ENCODE measurements at regions not wholly inside any gene's neighbourhood (a gene's known extent, or its start where the extent isn't known, plus 50 kb on each side); places are given as distances from the start of the nearest gene placed in this dataset.
"Not testable (repeated sequence)": the region's sequence is repeated elsewhere in the genome, so short reads cannot be mapped to it uniquely, and the experiment has no call there.

GRCh38 chr11:26858098-26858497 lies 135.8 kb upstream of the FIBIN start:
- Histone ChIP-seq H3K4me3 (no peak overlapping the region), H3K36me3 (no peaks in the 10 kb centered on the region), H3K9me3 (no peaks in the 10 kb centered on the region), H3K27me3 (no peaks in the 10 kb centered on the region)
- no peak for DNase-seq

- H3K9me3 ChIP-seq, result no peaks in the 10 kb centered on the region
- H3K36me3 ChIP-seq, result no peaks in the 10 kb centered on the region
- DNase-seq, result no peak
- H3K27me3 ChIP-seq, result no peaks in the 10 kb centered on the region
- H3K4me3 ChIP-seq, result no peak overlapping the region
Measured at GRCh38 chr11:26859416-26859815, 134.5 kb upstream of the FIBIN start.

GRCh38 chr11:26860091-26860780 lies 133.7 kb upstream of the FIBIN start:
- no peaks in the 10 kb centered on the region for H3K27me3 ChIP-seq
- DNase-seq, result no peak
- no peaks in the 10 kb centered on the region for H3K36me3 ChIP-seq
- H3K9me3 ChIP-seq, result no peaks in the 10 kb centered on the region
- H3K4me3 ChIP-seq, result no peak overlapping the region

GRCh38 chr11:26860895-26861294 lies 133.0 kb upstream of the FIBIN start:
- H3K4me3 ChIP-seq, result no peak overlapping the region
- DNase-seq, result no peak

GRCh38 chr11:26862801-26863200 lies 131.1 kb upstream of the FIBIN start:
- Histone ChIP-seq H3K36me3 (no peaks in the 10 kb centered on the region), H3K4me3 (no peak overlapping the region), H3K9me3 (no peaks in the 10 kb centered on the region), H3K27me3 (no peaks in the 10 kb centered on the region)
- DNase-seq, result no peak

More at GRCh38 chr11:26860895-26861294, 133.0 kb upstream of the FIBIN start:
- Histone ChIP-seq H3K36me3 (no peaks in the 10 kb centered on the region), H3K9me3 (no peaks in the 10 kb centered on the region), H3K27me3 (no peaks in the 10 kb centered on the region)

GRCh38 chr11:26865703-26866102 lies 128.2 kb upstream of the FIBIN start:
- H3K27me3 ChIP-seq, result no peaks in the 10 kb centered on the region
- H3K9me3 ChIP-seq, result peaks cover 11% of the 10 kb centered on the region
- no peaks in the 10 kb centered on the region; the same call in 1 of the 2 replicates for H3K36me3 ChIP-seq
- no peak overlapping the region for H3K4me3 ChIP-seq
- DNase-seq, result no peak

- no peaks in the 10 kb centered on the region; the same call in 1 of the 2 replicates for H3K36me3 ChIP-seq
- DNase-seq, result no peak
- no peaks in the 10 kb centered on the region for H3K27me3 ChIP-seq
- peaks cover 16% of the 10 kb centered on the region for H3K9me3 ChIP-seq
- H3K4me3 ChIP-seq, result no peak overlapping the region
Measured at GRCh38 chr11:26867286-26867685, 126.6 kb upstream of the FIBIN start.

- Histone ChIP-seq H3K9me3 (peaks cover 28% of the 10 kb centered on the region), H3K27me3 (no peaks in the 10 kb centered on the region), H3K36me3 (no peaks in the 10 kb centered on the region), H3K4me3 (no peak overlapping the region)
- no peak for DNase-seq
Measured at GRCh38 chr11:26878959-26879581, 114.8 kb upstream of the FIBIN start.

- peaks cover 22% of the 10 kb centered on the region for H3K9me3 ChIP-seq
- not testable (repeated sequence) for DNase-seq, H3K27me3 ChIP-seq, H3K4me3 ChIP-seq, H3K36me3 ChIP-seq
Measured at GRCh38 chr11:26882363-26882880, 111.5 kb upstream of the FIBIN start.

- Histone ChIP-seq H3K9me3 (peaks cover 4% of the 10 kb centered on the region), H3K4me3 (no peak overlapping the region), H3K36me3 (no peaks in the 10 kb centered on the region), H3K27me3 (no peaks in the 10 kb centered on the region)
- DNase-seq, result no peak
Measured at GRCh38 chr11:26891501-26891900, 102.4 kb upstream of the FIBIN start.

- H3K9me3 ChIP-seq, result no peaks in the 10 kb centered on the region; the same call in 1 of the 2 replicates
- no peaks in the 10 kb centered on the region for H3K36me3 ChIP-seq
- no peak for DNase-seq
Measured at GRCh38 chr11:26896719-26897118, 97.2 kb upstream of the FIBIN start.

GRCh38 chr11:26898799-26899198 lies 95.1 kb upstream of the FIBIN start:
- Histone ChIP-seq H3K4me3 (no peak overlapping the region), H3K36me3 (no peaks in the 10 kb centered on the region), H3K9me3 (no peaks in the 10 kb centered on the region), H3K27me3 (no peaks in the 10 kb centered on the region)
- no peak for DNase-seq

More at GRCh38 chr11:26896719-26897118, 97.2 kb upstream of the FIBIN start:
- Histone ChIP-seq H3K4me3 (no peak overlapping the region), H3K27me3 (no peaks in the 10 kb centered on the region)

GRCh38 chr11:26901162-26901561 lies 92.8 kb upstream of the FIBIN start:
- Histone ChIP-seq H3K27me3 (no peaks in the 10 kb centered on the region), H3K9me3 (no peaks in the 10 kb centered on the region), H3K4me3 (no peak overlapping the region), H3K36me3 (no peaks in the 10 kb centered on the region)
- no peak for DNase-seq

GRCh38 chr11:26904132-26904531 lies 89.8 kb upstream of the FIBIN start:
- Histone ChIP-seq H3K27me3 (no peaks in the 10 kb centered on the region), H3K9me3 (no peaks in the 10 kb centered on the region), H3K36me3 (no peaks in the 10 kb centered on the region), H3K4me3 (no peak overlapping the region)
- DNase-seq, result no peak

- H3K4me3 ChIP-seq, result no peak overlapping the region
- no peaks in the 10 kb centered on the region for H3K9me3 ChIP-seq
- H3K27me3 ChIP-seq, result no peaks in the 10 kb centered on the region
- no peaks in the 10 kb centered on the region for H3K36me3 ChIP-seq
- no peak for DNase-seq
Measured at GRCh38 chr11:26904801-26905200, 89.1 kb upstream of the FIBIN start.

- H3K27me3 ChIP-seq, result no peaks in the 10 kb centered on the region
- no peaks in the 10 kb centered on the region for H3K9me3 ChIP-seq
- no peak overlapping the region for H3K4me3 ChIP-seq
- DNase-seq, result no peak
- H3K36me3 ChIP-seq, result no peaks in the 10 kb centered on the region
Measured at GRCh38 chr11:26905368-26905767, 88.5 kb upstream of the FIBIN start.

- Histone ChIP-seq H3K9me3 (no peaks in the 10 kb centered on the region), H3K36me3 (no peaks in the 10 kb centered on the region), H3K27me3 (no peaks in the 10 kb centered on the region), H3K4me3 (no peak overlapping the region)
- no peak for DNase-seq
Measured at GRCh38 chr11:26909515-26909914, 84.4 kb upstream of the FIBIN start.

Measured in MG63 (cell line).